ENCODE measurements at regions not wholly inside any gene's neighbourhood (a gene's known extent, or its start where the extent isn't known, plus 50 kb on each side); places are given as distances from the start of the nearest gene placed in this dataset.

DNA sequence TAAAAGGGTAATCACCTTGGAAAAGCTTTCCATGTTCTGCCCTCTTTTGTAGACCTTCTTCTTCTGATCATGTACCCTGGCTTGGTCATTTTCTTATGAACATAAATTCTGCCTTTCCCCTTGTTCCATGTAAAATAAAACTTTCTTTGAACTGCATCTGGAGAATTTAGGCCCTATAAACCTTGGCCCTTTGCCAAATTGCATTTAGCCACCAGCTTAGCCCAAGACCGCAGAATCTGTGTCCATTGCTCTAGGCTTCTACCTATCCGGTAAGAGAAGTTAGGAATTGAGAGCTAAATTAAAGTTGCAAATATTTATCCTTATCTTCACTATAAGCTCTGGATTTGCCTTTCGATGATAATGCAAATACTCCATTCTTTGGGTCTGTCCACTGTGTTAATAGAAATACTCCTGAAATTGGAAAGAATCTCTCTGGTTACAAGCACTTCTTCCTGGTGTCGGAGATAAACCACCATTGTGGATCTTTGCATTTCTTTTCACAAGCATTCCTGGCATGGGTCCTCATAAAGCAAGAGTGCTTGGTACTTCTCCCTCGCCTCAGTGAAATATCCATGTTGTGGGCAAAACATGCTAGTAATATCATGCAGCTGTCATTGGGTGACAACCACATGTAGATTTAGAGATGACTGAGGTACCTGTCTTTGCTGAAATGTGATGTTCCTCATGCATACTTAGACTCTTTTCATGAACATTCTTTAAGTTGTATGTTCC lies 698.0 kb upstream of the WWC1 start:
- Histone ChIP-seq H3K27me3 (ENCODE audit: control insufficient read depth in 1 of 2, insufficient read depth in 2 of 2, low read length in 1 of 2) (no peaks in the 10 kb centered on the region), H3K9me3 (ENCODE audit: control insufficient read depth, low read length) (no peaks in the 10 kb centered on the region), H3K27ac (ENCODE audit: low read depth in 1 of 2, low read length in 2 of 2) (no peak overlapping the region), H3K36me3 (ENCODE audit: control insufficient read depth in 1 of 2, insufficient read depth in 2 of 2, low read length in 1 of 2) (no peaks in the 10 kb centered on the region), H3K4me1 (ENCODE audit: control insufficient read depth in 1 of 2, insufficient read depth in 2 of 2, low read length in 2 of 2) (no peaks in the 10 kb centered on the region), H3K4me3 (ENCODE audit: low read length in 2 of 2) (no peak overlapping the region)
- DNase-seq (no peak), ATAC-seq (ENCODE audit: low FRiP score) (no peak)
- intact Hi-C loops (cut with DNase I), result no loop called here
- WGBS, 2 donors, result 84 to 86% methylated on average over 5 of the region's 5 CpGs

DNA sequence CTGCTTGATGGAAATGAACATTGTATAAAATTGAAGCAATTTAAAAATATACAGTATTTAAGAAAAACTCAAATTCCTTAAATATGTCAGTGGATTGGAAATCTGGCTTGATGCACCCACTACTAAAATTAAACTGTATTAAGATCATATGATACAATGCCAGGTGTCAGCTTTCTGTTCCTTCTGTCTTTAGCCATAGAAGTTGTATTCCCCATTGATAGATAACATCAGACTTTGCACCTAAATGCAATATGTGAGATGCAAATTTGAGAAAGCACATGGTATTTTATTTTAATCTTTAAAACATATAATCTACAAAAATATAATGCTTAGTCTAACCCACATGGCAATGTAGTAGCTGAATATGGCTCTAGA lies 697.4 kb upstream of the WWC1 start:
- no peak for DNase-seq
- intact Hi-C loops (cut with DNase I), result no loop called here
- no peak overlapping the region for H3K4me3 ChIP-seq (ENCODE audit: low read length in 2 of 2)
- H3K27me3 ChIP-seq (ENCODE audit: control insufficient read depth in 1 of 2, insufficient read depth in 2 of 2, low read length in 1 of 2), result no peaks in the 10 kb centered on the region
- ATAC-seq (ENCODE audit: low FRiP score), result no peak
- no peak overlapping the region for H3K27ac ChIP-seq (ENCODE audit: low read depth in 1 of 2, low read length in 2 of 2)
- no peaks in the 10 kb centered on the region for H3K36me3 ChIP-seq (ENCODE audit: control insufficient read depth in 1 of 2, insufficient read depth in 2 of 2, low read length in 1 of 2)
- H3K9me3 ChIP-seq (ENCODE audit: control insufficient read depth, low read length), result no peaks in the 10 kb centered on the region
- no peaks in the 10 kb centered on the region for H3K4me1 ChIP-seq (ENCODE audit: control insufficient read depth in 1 of 2, insufficient read depth in 2 of 2, low read length in 2 of 2)

DNA sequence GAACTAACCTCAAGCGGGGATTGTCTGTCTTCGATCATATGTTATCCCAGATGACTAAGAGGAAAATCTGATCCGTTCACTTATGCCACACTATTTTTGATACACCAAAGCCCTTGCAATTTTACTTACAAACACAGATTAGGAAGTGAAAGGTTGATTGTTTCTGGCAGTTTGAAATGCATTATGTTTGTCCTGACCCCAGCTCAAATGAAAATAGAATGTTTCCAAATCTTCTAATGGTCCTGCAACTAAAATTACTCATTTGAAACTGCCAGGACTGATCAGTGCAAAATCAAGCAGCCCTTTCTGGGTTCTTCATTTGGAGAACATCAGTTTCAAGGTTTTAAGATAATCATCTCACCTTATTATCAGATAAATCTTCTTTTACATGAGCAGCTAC lies 696.7 kb upstream of the WWC1 start:
- no peaks in the 10 kb centered on the region for H3K36me3 ChIP-seq (ENCODE audit: control insufficient read depth in 1 of 2, insufficient read depth in 2 of 2, low read length in 1 of 2)
- WGBS, 2 donors, result 65 to 72% methylated on average over 3 of the region's 3 CpGs
- intact Hi-C loops (cut with DNase I), result no loop called here
- H3K27ac ChIP-seq (ENCODE audit: low read depth in 1 of 2, low read length in 2 of 2), result no peak overlapping the region
- no peaks in the 10 kb centered on the region for H3K4me1 ChIP-seq (ENCODE audit: control insufficient read depth in 1 of 2, insufficient read depth in 2 of 2, low read length in 2 of 2)
- no peak overlapping the region for H3K4me3 ChIP-seq (ENCODE audit: low read length in 2 of 2)
- DNase-seq (no peak), ATAC-seq (ENCODE audit: low FRiP score) (no peak)
- no peaks in the 10 kb centered on the region for H3K27me3 ChIP-seq (ENCODE audit: control insufficient read depth in 1 of 2, insufficient read depth in 2 of 2, low read length in 1 of 2)
- no peaks in the 10 kb centered on the region for H3K9me3 ChIP-seq (ENCODE audit: control insufficient read depth, low read length)

DNA sequence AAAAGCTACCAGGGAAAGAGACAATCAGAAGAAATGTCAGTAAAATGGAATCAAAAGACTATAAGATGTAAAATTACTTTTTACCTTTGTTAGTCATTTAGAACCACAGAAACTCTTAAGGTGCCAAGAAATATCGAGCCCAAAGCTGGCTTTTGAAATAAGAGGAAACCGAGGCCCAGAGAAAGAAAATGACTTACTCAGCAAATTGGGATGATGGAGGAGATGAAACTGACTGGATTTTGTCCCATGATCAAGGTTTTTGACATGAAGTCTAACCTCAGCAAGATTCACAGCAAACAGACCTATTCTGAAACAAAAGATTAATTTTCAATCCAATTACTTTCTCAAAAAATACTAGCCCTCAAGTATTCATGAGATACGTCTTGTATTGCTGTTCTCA lies 696.2 kb upstream of the WWC1 start:
- 82 to 86% methylated on average over 3 of the region's 3 CpGs for WGBS, 2 donors
- no peaks in the 10 kb centered on the region for H3K36me3 ChIP-seq (ENCODE audit: control insufficient read depth in 1 of 2, insufficient read depth in 2 of 2, low read length in 1 of 2)
- DNase-seq (no peak), ATAC-seq (ENCODE audit: low FRiP score) (no peak)
- intact Hi-C loops (cut with DNase I), result no loop called here
- H3K9me3 ChIP-seq (ENCODE audit: control insufficient read depth, low read length), result no peaks in the 10 kb centered on the region
- no peaks in the 10 kb centered on the region for H3K4me1 ChIP-seq (ENCODE audit: control insufficient read depth in 1 of 2, insufficient read depth in 2 of 2, low read length in 2 of 2)
- H3K27me3 ChIP-seq (ENCODE audit: control insufficient read depth in 1 of 2, insufficient read depth in 2 of 2, low read length in 1 of 2), result no peaks in the 10 kb centered on the region
- no peak overlapping the region for H3K4me3 ChIP-seq (ENCODE audit: low read length in 2 of 2)
- H3K27ac ChIP-seq (ENCODE audit: low read depth in 1 of 2, low read length in 2 of 2), result no peak overlapping the region

DNA sequence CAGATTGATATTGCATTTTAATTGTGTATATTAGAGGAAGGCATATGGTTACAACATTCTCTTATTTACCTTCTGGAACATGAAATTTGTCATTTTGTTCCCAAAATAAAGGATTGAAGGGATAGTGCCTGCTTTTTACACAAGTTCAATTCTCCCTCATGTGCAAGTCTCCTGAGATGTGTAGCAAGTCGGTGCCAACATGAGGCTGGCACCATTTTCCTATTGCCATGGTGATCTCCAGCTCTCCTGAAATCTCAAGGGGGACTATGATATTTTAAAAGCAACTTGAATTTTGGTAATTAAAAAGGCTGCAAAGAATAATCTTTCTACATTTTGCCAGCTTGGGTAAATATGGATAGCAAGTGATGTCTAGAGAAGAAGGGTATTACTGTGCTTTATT lies 693.3 kb upstream of the WWC1 start:
- no peak for DNase-seq
- no peaks in the 10 kb centered on the region for H3K36me3 ChIP-seq (ENCODE audit: control insufficient read depth in 1 of 2, insufficient read depth in 2 of 2, low read length in 1 of 2)
- H3K27me3 ChIP-seq (ENCODE audit: control insufficient read depth in 1 of 2, insufficient read depth in 2 of 2, low read length in 1 of 2), result no peaks in the 10 kb centered on the region
- no peak overlapping the region for H3K4me3 ChIP-seq (ENCODE audit: low read length in 2 of 2)
- no peak for ATAC-seq (ENCODE audit: low FRiP score)
- WGBS, 2 donors, result 39 to 44% methylated on average over 1 of the region's 1 CpG
- no peaks in the 10 kb centered on the region for H3K9me3 ChIP-seq (ENCODE audit: control insufficient read depth, low read length)
- no peak overlapping the region for H3K27ac ChIP-seq (ENCODE audit: low read depth in 1 of 2, low read length in 2 of 2)
- intact Hi-C loops (cut with DNase I), result no loop called here
- H3K4me1 ChIP-seq (ENCODE audit: control insufficient read depth in 1 of 2, insufficient read depth in 2 of 2, low read length in 2 of 2), result no peaks in the 10 kb centered on the region

DNA sequence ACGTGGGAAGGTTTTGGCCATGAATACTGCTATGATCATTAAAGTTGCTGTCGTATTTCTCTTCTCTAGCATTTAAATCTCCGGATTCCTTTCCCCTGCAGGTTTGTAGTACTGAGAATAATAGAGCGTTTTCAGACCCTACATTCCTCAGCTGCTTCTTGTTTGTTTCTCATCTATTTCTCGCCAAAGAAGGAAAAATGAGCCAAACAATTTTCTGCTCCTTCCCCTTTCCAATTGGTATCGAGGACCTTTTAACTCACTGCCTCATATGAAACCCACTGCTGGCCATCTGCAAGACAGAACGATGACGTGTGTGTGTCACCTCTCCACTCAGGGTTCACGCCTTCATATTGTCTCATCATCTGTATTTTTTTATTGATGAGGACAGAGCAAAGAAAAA lies 689.4 kb upstream of the WWC1 start:
- H3K9me3 ChIP-seq (ENCODE audit: control insufficient read depth, low read length), result no peaks in the 10 kb centered on the region
- no peaks in the 10 kb centered on the region for H3K27me3 ChIP-seq (ENCODE audit: control insufficient read depth in 1 of 2, insufficient read depth in 2 of 2, low read length in 1 of 2)
- H3K4me3 ChIP-seq (ENCODE audit: low read length in 2 of 2), result no peak overlapping the region
- no peaks in the 10 kb centered on the region for H3K36me3 ChIP-seq (ENCODE audit: control insufficient read depth in 1 of 2, insufficient read depth in 2 of 2, low read length in 1 of 2)
- 67 to 69% methylated on average over 9 of the region's 9 CpGs for WGBS, 2 donors
- intact Hi-C loops (cut with DNase I), result no loop called here
- H3K27ac ChIP-seq (ENCODE audit: low read depth in 1 of 2, low read length in 2 of 2), result no peak overlapping the region
- no peaks in the 10 kb centered on the region for H3K4me1 ChIP-seq (ENCODE audit: control insufficient read depth in 1 of 2, insufficient read depth in 2 of 2, low read length in 2 of 2)
- DNase-seq (no peak), ATAC-seq (ENCODE audit: low FRiP score) (no peak)

DNA sequence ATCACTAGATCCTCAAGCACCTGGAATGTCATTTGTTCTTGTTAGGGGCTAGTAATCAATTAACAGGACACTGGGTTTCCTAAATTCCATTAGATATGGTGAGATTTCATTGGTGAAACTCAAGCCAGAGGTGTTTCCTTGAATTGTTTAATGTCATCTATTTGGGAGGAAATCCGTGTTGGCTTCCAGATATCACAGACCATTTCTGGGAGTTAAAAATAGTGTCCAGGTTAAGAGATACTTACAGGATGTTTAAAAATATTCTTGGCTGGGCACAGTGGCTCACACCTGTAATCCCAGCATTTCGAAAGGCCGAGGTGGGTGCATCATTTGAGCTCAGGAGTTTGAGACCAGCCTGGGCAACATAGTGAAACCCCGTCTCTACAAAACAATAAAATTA lies 688.3 kb upstream of the WWC1 start:
- ATAC-seq (ENCODE audit: low FRiP score) (no peak), DNase-seq (no peak)
- H3K27ac ChIP-seq (ENCODE audit: low read depth in 1 of 2, low read length in 2 of 2), result no peak overlapping the region
- no peak overlapping the region for H3K4me3 ChIP-seq (ENCODE audit: low read length in 2 of 2)
- intact Hi-C loops (cut with DNase I), result no loop called here
- H3K4me1 ChIP-seq (ENCODE audit: control insufficient read depth in 1 of 2, insufficient read depth in 2 of 2, low read length in 2 of 2), result no peaks in the 10 kb centered on the region
- H3K27me3 ChIP-seq (ENCODE audit: control insufficient read depth in 1 of 2, insufficient read depth in 2 of 2, low read length in 1 of 2), result no peaks in the 10 kb centered on the region
- WGBS, 2 donors, result 75 to 82% methylated on average over 4 of the region's 4 CpGs
- H3K36me3 ChIP-seq (ENCODE audit: control insufficient read depth in 1 of 2, insufficient read depth in 2 of 2, low read length in 1 of 2), result no peaks in the 10 kb centered on the region
- no peaks in the 10 kb centered on the region for H3K9me3 ChIP-seq (ENCODE audit: control insufficient read depth, low read length)

DNA sequence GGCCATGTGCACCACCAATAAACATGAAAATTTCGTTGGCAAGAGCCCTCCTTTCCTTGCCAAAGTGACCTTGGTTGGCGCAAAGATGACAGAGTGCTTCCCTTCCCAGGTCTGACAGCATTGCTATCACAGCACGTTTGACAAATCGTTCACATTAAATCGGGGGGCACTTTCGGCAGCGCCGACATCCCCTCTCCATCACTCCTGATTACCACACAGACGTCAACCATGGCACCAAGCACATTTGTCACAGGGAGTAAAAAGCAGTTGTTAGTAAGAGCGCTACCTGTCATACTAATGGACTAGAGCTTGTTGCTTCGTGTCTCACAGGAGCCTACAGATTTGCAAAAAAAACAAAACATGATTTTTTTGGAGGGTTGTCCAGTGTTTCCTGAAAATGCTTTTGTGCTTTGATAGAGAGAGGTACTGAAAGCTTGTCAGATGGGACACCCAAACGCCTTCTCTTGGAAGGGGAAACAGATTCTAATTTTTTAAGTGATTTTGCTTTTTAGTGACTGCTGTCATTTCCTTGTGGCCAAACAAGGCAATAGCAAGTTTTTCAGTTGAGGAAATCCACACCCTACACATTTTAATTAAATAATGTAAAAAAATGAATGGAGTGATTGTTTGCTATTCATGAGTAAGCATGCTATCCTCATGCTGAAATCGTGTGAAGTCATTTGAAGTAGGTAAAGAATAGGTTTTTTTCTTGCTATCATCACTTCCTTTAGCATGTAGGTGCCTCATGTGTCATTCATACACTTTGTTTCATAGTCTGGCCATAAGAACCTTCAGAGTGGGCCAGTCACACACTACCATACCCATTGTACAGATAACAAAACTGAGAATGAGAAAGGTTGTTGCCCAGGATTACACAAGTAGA lies 682.8 kb upstream of the WWC1 start:
- H3K4me1 ChIP-seq (ENCODE audit: control insufficient read depth in 1 of 2, insufficient read depth in 2 of 2, low read length in 2 of 2), result no peaks in the 10 kb centered on the region
- no peaks in the 10 kb centered on the region for H3K27me3 ChIP-seq (ENCODE audit: control insufficient read depth in 1 of 2, insufficient read depth in 2 of 2, low read length in 1 of 2)
- DNase-seq (no peak), ATAC-seq (ENCODE audit: low FRiP score) (no peak)
- no peaks in the 10 kb centered on the region for H3K36me3 ChIP-seq (ENCODE audit: control insufficient read depth in 1 of 2, insufficient read depth in 2 of 2, low read length in 1 of 2)
- no peak overlapping the region for H3K27ac ChIP-seq (ENCODE audit: low read depth in 1 of 2, low read length in 2 of 2)
- no peak overlapping the region for H3K4me3 ChIP-seq (ENCODE audit: low read length in 2 of 2)
- no peaks in the 10 kb centered on the region for H3K9me3 ChIP-seq (ENCODE audit: control insufficient read depth, low read length)
- intact Hi-C loops (cut with DNase I), result no loop called here
- 78% methylated on average over 13 of the region's 13 CpGs for WGBS, 2 donors

Measured in aorta (tissue), 5 donors.